ENCODE measurements at regions not wholly inside any gene's neighbourhood (a gene's known extent, or its start where the extent isn't known, plus 50 kb on each side); places are given as distances from the start of the nearest gene placed in this dataset.

DNA sequence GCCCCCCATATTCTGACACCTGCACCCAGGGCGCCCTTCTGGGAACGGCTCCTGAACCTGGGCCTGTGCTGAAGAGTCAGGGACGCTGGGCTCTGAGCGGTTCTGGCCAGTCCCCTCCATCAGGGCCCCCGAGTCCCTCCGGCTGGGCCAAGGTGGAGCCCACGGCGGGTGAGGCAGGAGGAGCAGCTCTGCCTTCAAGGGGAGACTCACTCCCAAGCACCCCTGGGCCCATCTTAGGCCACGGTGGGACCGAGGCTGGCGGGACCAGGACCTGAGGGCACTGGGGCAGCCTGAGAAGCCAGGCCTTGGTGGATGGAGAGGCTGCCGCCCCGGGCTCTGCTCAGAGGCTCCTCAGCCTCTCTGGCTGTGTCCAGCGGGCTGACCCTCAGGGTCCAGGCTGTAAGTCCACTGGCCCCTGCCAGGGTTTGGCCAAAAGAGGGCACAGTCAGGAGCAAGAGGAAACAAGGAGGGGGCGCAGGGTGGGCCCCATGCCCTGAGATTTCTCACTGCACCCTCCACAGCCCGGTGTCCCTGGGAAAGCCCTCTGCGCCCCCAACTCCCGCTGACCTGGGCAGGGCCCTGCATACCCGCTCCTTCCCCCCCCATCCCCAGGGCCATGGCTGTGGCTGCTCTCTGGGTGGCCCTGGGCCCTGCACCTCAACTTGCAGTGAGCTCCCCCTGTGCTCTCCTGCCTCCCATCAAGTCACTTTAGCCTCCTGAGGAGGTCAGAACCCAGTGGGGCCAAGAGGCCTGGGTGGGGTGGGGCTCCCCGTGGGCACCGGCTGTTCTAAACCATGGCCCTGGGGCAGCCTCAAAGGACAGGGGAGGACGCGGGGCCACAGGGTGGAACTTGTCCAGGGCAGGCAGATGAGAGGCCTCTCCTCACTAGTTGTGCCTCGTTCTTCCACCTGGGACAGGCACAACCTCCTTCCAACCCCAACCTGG, 266.4 kb upstream of the SFSWAP start:
- no peak for TF ChIP-seq EZH2 (IDR thresholded peaks at IDR 0.05)
- TF ChIP-seq, protein P1, sequence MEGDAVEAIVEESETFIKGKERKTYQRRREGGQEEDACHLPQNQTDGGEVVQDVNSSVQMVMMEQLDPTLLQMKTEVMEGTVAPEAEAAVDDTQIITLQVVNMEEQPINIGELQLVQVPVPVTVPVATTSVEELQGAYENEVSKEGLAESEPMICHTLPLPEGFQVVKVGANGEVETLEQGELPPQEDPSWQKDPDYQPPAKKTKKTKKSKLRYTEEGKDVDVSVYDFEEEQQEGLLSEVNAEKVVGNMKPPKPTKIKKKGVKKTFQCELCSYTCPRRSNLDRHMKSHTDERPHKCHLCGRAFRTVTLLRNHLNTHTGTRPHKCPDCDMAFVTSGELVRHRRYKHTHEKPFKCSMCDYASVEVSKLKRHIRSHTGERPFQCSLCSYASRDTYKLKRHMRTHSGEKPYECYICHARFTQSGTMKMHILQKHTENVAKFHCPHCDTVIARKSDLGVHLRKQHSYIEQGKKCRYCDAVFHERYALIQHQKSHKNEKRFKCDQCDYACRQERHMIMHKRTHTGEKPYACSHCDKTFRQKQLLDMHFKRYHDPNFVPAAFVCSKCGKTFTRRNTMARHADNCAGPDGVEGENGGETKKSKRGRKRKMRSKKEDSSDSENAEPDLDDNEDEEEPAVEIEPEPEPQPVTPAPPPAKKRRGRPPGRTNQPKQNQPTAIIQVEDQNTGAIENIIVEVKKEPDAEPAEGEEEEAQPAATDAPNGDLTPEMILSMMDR (IDR thresholded peaks at IDR 0.05) = no peak
- TF ChIP-seq EZH2phosphoT487 (IDR thresholded peaks at IDR 0.05) = no peak
